ENCODE measurements at regions not wholly inside any gene's neighbourhood (a gene's known extent, or its start where the extent isn't known, plus 50 kb on each side); places are given as distances from the start of the nearest gene placed in this dataset.

DNA sequence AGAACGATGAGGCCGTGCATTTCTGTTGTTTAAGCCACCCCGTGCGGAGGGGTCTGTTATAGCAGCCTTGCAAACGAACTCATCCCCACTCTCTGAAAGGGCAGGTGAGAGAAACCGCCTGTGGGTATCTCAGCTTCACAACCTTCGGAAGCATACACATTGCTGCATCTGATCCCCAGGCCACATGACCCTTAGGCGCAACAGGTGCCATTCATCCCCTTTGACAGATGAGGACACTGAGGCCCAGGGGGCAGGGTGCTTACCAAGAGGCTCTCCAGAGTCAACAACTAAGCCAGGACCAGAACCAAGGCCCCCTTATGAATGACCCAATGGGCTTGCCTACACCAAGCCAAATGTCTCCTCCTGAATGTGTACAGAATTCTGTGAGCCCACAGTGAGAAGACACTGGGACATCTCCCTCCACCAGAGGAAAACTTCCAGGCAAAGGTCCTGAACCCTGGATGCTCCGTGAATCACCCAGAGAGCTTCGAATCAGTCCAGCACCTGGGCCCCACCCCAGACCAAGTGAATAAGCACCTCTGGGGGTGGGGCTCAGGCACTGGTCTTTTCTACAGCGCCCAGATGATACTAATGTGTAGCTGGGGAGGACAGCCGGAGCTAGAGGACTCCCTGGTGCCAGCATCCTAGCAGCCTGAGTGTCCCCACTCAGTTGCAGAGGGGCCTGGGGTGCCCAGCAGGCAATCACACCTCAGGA, 83.2 kb downstream of the BUD13 start:
- no peak overlapping the region for H3K4me3 ChIP-seq (ENCODE audit: low read length in 2 of 2)
- no peak overlapping the region for H2AK5ac ChIP-seq (ENCODE audit: low read depth, low read length)
- H3K23ac ChIP-seq (ENCODE audit: low read depth, low read length, poor library complexity), result no peak overlapping the region
- H3K14ac ChIP-seq (ENCODE audit: low read length), result no peak overlapping the region
- H2AFZ ChIP-seq (ENCODE audit: low read length), result no peak overlapping the region
- no peak for DNase-seq (ENCODE audit: low spot score)
- no peak overlapping the region for H2BK5ac ChIP-seq (ENCODE audit: low read length)
- no peak overlapping the region for H4K8ac ChIP-seq (ENCODE audit: low read depth, low read length)
- no peak overlapping the region for H3K27ac ChIP-seq (replicated peaks; ENCODE audit: low read length)
- peaks cover 3 to 23% of the 10 kb centered on the region in 2 donors for H3K4me1 ChIP-seq (ENCODE audit: control insufficient read depth in 2 of 2, insufficient read depth in 1 of 2, low read depth in 1 of 2, low read length in 2 of 2)
- no peak overlapping the region for H4K91ac ChIP-seq (ENCODE audit: low read depth, low read length, poor library complexity)
- no CpG with 5 or more reads among the region's 12 CpGs for WGBS, 2 donors (ENCODE audit: extremely low coverage in 2 of 2, insufficient read length in 2 of 2, insufficient replicate concordance in 1 of 2)
- H3K36me3 ChIP-seq (replicated peaks in 1 of 2; ENCODE audit: control insufficient read depth in 2 of 2, insufficient read depth in 2 of 2, low read length in 2 of 2), result no peaks in the 10 kb centered on the region
- H2BK15ac ChIP-seq (ENCODE audit: low read length), result no peak overlapping the region
- no peak overlapping the region for H2BK12ac ChIP-seq (ENCODE audit: low read length)
- no peaks in the 10 kb centered on the region for H3K79me1 ChIP-seq (ENCODE audit: low read depth, low read length)
- no peak overlapping the region for H3K4ac ChIP-seq (ENCODE audit: low read length)
- H2BK120ac ChIP-seq (ENCODE audit: low read depth, low read length), result no peak overlapping the region
- no peak overlapping the region for H3K9ac ChIP-seq (ENCODE audit: low read depth, low read length, poor library complexity)
- H3K18ac ChIP-seq (ENCODE audit: low read length), result no peak overlapping the region
- peaks cover 0 to 3% (median 0%) of the 10 kb centered on the region in 3 experiments for H3K27me3 ChIP-seq (ENCODE audit: control insufficient read depth in 3 of 3, insufficient read depth in 3 of 3, low read depth in 1 of 3, low read length in 3 of 3)
- H3K4me2 ChIP-seq (ENCODE audit: insufficient read depth, low read length, poor library complexity, severe bottlenecking), result no peak overlapping the region
- H3K9me3 ChIP-seq (replicated peaks in 1 of 2; ENCODE audit: control insufficient read depth in 2 of 2, insufficient read depth in 1 of 2, low read depth in 1 of 2, low read length in 2 of 2), result no peaks in the 10 kb centered on the region

DNA sequence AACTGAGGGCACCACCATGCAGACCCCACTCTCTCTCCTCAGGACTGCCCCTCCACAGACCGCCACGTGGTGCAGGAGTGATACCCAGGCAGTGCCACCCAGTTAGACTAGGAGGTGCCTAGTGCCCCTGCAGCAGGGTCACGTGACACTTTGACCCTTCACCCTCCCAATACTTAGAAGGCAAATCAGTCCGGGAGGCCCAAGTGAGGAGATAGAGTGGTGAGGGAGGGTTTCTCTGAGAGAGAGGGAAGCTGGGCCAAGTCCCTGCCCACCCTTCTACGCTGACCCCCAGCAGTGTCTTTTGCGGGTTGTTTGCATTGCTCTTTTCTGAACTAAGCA, 84.6 kb downstream of the BUD13 start:
- peak overlapping the region; percentile 87 for H4K91ac ChIP-seq (ENCODE audit: low read depth, low read length, poor library complexity)
- no peak overlapping the region for H4K8ac ChIP-seq (ENCODE audit: low read depth, low read length)
- peak overlapping the region; percentile 35 for H2AFZ ChIP-seq (ENCODE audit: low read length)
- WGBS, 2 donors (ENCODE audit: extremely low coverage in 2 of 2, insufficient read length in 2 of 2, insufficient replicate concordance in 1 of 2), result no CpG with 5 or more reads among the region's 6 CpGs
- no peaks in the 10 kb centered on the region for H3K27me3 ChIP-seq (ENCODE audit: control insufficient read depth in 3 of 3, insufficient read depth in 3 of 3, low read depth in 1 of 3, low read length in 3 of 3)
- H3K9ac ChIP-seq (ENCODE audit: low read depth, low read length, poor library complexity), result no peak overlapping the region
- no peak for DNase-seq (ENCODE audit: low spot score)
- H3K23ac ChIP-seq (ENCODE audit: low read depth, low read length, poor library complexity), result no peak overlapping the region
- H3K4me2 ChIP-seq (ENCODE audit: insufficient read depth, low read length, poor library complexity, severe bottlenecking), result no peak overlapping the region
- H3K4me3 ChIP-seq (ENCODE audit: low read length in 2 of 2), result no peak overlapping the region
- H3K9me3 ChIP-seq (replicated peaks in 1 of 2; ENCODE audit: control insufficient read depth in 2 of 2, insufficient read depth in 1 of 2, low read depth in 1 of 2, low read length in 2 of 2), result no peaks in the 10 kb centered on the region
- H3K27ac ChIP-seq (replicated peaks; ENCODE audit: low read length), result peak overlapping the region; percentile 20
- H2BK120ac ChIP-seq (ENCODE audit: low read depth, low read length), result peak overlapping the region; percentile 65
- H3K4me1 ChIP-seq (ENCODE audit: control insufficient read depth in 2 of 2, insufficient read depth in 1 of 2, low read depth in 1 of 2, low read length in 2 of 2), result peaks cover 3 to 23% of the 10 kb centered on the region in 2 donors
- peak overlapping the region; percentile 88 for H2BK15ac ChIP-seq (ENCODE audit: low read length)
- H2BK12ac ChIP-seq (ENCODE audit: low read length), result peak overlapping the region; percentile 67
- no peak overlapping the region for H3K14ac ChIP-seq (ENCODE audit: low read length)
- H3K4ac ChIP-seq (ENCODE audit: low read length), result no peak overlapping the region
- H3K36me3 ChIP-seq (replicated peaks in 1 of 2; ENCODE audit: control insufficient read depth in 2 of 2, insufficient read depth in 2 of 2, low read length in 2 of 2), result no peaks in the 10 kb centered on the region
- peak overlapping the region; percentile 84 for H2BK5ac ChIP-seq (ENCODE audit: low read length)
- no peaks in the 10 kb centered on the region for H3K79me1 ChIP-seq (ENCODE audit: low read depth, low read length)
- peak overlapping the region; percentile 44 for H3K18ac ChIP-seq (ENCODE audit: low read length)
- H2AK5ac ChIP-seq (ENCODE audit: low read depth, low read length), result no peak overlapping the region

DNA sequence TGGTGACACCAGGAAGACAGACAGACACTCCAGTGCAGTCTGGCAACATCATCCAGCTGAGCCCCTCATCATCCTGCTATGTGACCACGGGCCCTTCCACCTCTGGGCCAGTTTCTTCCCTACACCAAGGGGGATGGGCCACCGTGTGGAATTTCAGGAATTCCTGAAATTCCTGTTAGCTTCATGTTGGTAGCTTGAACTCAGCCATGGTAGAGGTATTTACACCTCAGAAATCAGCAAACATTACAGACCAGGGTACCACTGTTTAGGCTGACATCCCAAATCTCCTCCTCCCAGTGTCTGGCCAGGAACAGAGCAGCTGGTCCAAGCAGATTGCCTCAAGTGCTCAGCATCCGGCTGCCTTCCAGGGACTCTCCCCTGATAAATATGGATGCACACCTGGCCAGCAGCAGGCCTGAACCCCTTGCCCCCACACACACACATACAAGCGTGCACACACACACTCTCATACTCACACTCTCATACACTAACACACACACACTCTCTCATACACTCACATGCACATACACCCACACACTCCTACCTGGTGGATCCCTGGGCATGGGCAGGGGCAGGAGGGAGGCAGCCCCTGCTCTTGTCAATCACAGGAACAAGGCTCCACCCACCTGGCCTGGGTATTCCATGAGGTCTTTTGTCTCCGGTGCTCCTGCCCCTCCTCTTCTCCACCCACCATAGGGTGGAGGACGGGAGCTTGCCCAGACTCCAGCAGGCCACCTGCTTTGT, 85.2 kb downstream of the BUD13 start:
- Histone ChIP-seq H3K36me3 (replicated peaks in 1 of 2; ENCODE audit: control insufficient read depth in 2 of 2, insufficient read depth in 2 of 2, low read length in 2 of 2) (no peaks in the 10 kb centered on the region), H3K9ac (ENCODE audit: low read depth, low read length, poor library complexity) (no peak overlapping the region), H2BK5ac (ENCODE audit: low read length) (peak overlapping the region; percentile 84), H2BK120ac (ENCODE audit: low read depth, low read length) (peak overlapping the region; percentile 65), H2AFZ (ENCODE audit: low read length) (peak overlapping the region; percentile 35), H4K8ac (ENCODE audit: low read depth, low read length) (no peak overlapping the region), H4K91ac (ENCODE audit: low read depth, low read length, poor library complexity) (peak overlapping the region; percentile 87), H2BK15ac (ENCODE audit: low read length) (peak overlapping the region; percentile 88), H3K14ac (ENCODE audit: low read length) (no peak overlapping the region), H3K4me1 (ENCODE audit: control insufficient read depth in 2 of 2, insufficient read depth in 1 of 2, low read depth in 1 of 2, low read length in 2 of 2) (peaks cover 3 to 23% of the 10 kb centered on the region in 2 donors), H3K4me2 (ENCODE audit: insufficient read depth, low read length, poor library complexity, severe bottlenecking) (peak overlapping the region; percentile 14), H3K27me3 (ENCODE audit: control insufficient read depth in 3 of 3, insufficient read depth in 3 of 3, low read depth in 1 of 3, low read length in 3 of 3) (no peaks in the 10 kb centered on the region), H3K4ac (ENCODE audit: low read length) (no peak overlapping the region), H2BK12ac (ENCODE audit: low read length) (peak overlapping the region; percentile 67), H3K79me1 (ENCODE audit: low read depth, low read length) (no peaks in the 10 kb centered on the region), H3K23ac (ENCODE audit: low read depth, low read length, poor library complexity) (no peak overlapping the region), H2AK5ac (ENCODE audit: low read depth, low read length) (no peak overlapping the region), H3K9me3 (replicated peaks in 1 of 2; ENCODE audit: control insufficient read depth in 2 of 2, insufficient read depth in 1 of 2, low read depth in 1 of 2, low read length in 2 of 2) (no peaks in the 10 kb centered on the region), H3K27ac (replicated peaks; ENCODE audit: low read length) (peak overlapping the region; percentile 52), H3K4me3 (ENCODE audit: low read length in 2 of 2) (no peak overlapping the region), H3K18ac (ENCODE audit: low read length) (peak overlapping the region; percentile 86)
- no CpG with 5 or more reads among the region's 6 CpGs for WGBS, 2 donors (ENCODE audit: extremely low coverage in 2 of 2, insufficient read length in 2 of 2, insufficient replicate concordance in 1 of 2)
- peak; percentile 49 for DNase-seq (ENCODE audit: low spot score)

DNA sequence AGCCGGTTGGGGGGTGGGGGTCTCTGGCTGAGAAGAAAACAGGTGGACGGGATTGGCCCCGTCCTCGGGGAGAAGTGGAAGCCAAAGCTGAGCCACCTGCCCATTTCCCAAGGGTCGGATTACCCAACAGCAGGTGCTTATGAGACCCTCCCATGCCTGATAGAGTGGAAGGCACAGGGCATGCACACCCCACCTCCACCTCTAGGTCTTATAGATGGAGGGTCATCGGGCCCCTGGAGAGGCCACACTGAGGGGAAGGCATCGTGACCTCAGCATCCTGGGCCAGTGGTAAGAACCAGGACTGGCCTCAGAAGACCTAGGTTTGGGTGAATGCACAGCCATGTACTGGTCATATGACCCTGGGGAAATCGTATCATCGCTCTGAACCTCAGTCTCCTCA, 85.9 kb downstream of the BUD13 start:
- H3K23ac ChIP-seq (ENCODE audit: low read depth, low read length, poor library complexity), result no peak overlapping the region
- no peak overlapping the region for H3K4me3 ChIP-seq (ENCODE audit: low read length in 2 of 2)
- DNase-seq (ENCODE audit: low spot score), result no peak
- peak overlapping the region; percentile 2 for H2BK120ac ChIP-seq (ENCODE audit: low read depth, low read length)
- no peaks in the 10 kb centered on the region for H3K27me3 ChIP-seq (ENCODE audit: control insufficient read depth in 3 of 3, insufficient read depth in 3 of 3, low read depth in 1 of 3, low read length in 3 of 3)
- H4K91ac ChIP-seq (ENCODE audit: low read depth, low read length, poor library complexity), result no peak overlapping the region
- no CpG with 5 or more reads among the region's 9 CpGs for WGBS, 2 donors (ENCODE audit: extremely low coverage in 2 of 2, insufficient read length in 2 of 2, insufficient replicate concordance in 1 of 2)
- H2BK12ac ChIP-seq (ENCODE audit: low read length), result peak overlapping the region; percentile 34
- H2AFZ ChIP-seq (ENCODE audit: low read length), result no peak overlapping the region
- H3K36me3 ChIP-seq (replicated peaks in 1 of 2; ENCODE audit: control insufficient read depth in 2 of 2, insufficient read depth in 2 of 2, low read length in 2 of 2), result no peaks in the 10 kb centered on the region
- no peak overlapping the region for H3K4me2 ChIP-seq (ENCODE audit: insufficient read depth, low read length, poor library complexity, severe bottlenecking)
- H3K9ac ChIP-seq (ENCODE audit: low read depth, low read length, poor library complexity), result no peak overlapping the region
- H3K4me1 ChIP-seq (ENCODE audit: control insufficient read depth in 2 of 2, insufficient read depth in 1 of 2, low read depth in 1 of 2, low read length in 2 of 2), result peaks cover 3 to 23% of the 10 kb centered on the region in 2 donors
- H3K27ac ChIP-seq (replicated peaks; ENCODE audit: low read length), result no peak overlapping the region
- peak overlapping the region; percentile 68 for H3K18ac ChIP-seq (ENCODE audit: low read length)
- no peak overlapping the region for H3K14ac ChIP-seq (ENCODE audit: low read length)
- no peaks in the 10 kb centered on the region for H3K79me1 ChIP-seq (ENCODE audit: low read depth, low read length)
- H2AK5ac ChIP-seq (ENCODE audit: low read depth, low read length), result peak overlapping the region; percentile 27
- no peak overlapping the region for H2BK15ac ChIP-seq (ENCODE audit: low read length)
- no peak overlapping the region for H4K8ac ChIP-seq (ENCODE audit: low read depth, low read length)
- no peak overlapping the region for H2BK5ac ChIP-seq (ENCODE audit: low read length)
- H3K4ac ChIP-seq (ENCODE audit: low read length), result no peak overlapping the region
- no peaks in the 10 kb centered on the region for H3K9me3 ChIP-seq (replicated peaks in 1 of 2; ENCODE audit: control insufficient read depth in 2 of 2, insufficient read depth in 1 of 2, low read depth in 1 of 2, low read length in 2 of 2)

Measured in neuronal stem cell (in vitro differentiated cells).